Transverse colon (tissue), 4 donors: ENCODE measurements at regions not wholly inside any gene's neighbourhood (a gene's known extent, or its start where the extent isn't known, plus 50 kb on each side); places are given as distances from the start of the nearest gene placed in this dataset.

Experiments
- CTCF ChIP-seq, 5 experiments: fragments of 200-600 bp in 3 of 5; fragments of 450-650 bp in 2 of 5; sonication (generic) in 3 of 5; IDR thresholded peaks; 1 replicate in 2 of 5; 2 replicates in 3 of 5; pipeline ENCODE4 v1.5.1; 2016 to 2017; ENCODE audit warnings: antibody characterized with exemption in 5 of 5, inconsistent platforms in 3 of 5, mild to moderate bottlenecking in 2 of 5, moderate library complexity in 1 of 5
- EP300 ChIP-seq: sonication (generic); formaldehyde crosslinking; IDR thresholded peaks from one replicate; pipeline ENCODE4 v1.6.1; 2017; ENCODE audit warnings: antibody characterized with exemption, low read depth
- POLR2A ChIP-seq: fragments of 450-650 bp; IDR thresholded peaks from one replicate; pipeline ENCODE4 v1.6.1; 2016; ENCODE audit warnings: antibody characterized with exemption, mild to moderate bottlenecking, moderate library complexity
- POLR2AphosphoS5 ChIP-seq, 3 donors: sonication (generic); formaldehyde crosslinking; IDR thresholded peaks; one replicate each; pipeline ENCODE4 v1.6.1; 2016; ENCODE audit warnings: antibody characterized with exemption in 3 of 3

GRCh38 chr10:35882422-35883150 lies 240.5 kb upstream of the FZD8 start:
- TF ChIP-seq CTCF (IDR thresholded peaks at IDR 0.05) (no peak), POLR2AphosphoS5 (IDR thresholded peaks at IDR 0.05) (no peak), POLR2A (no peak), EP300 (no peak)
